ENCODE measurements at regions not wholly inside any gene's neighbourhood (a gene's known extent, or its start where the extent isn't known, plus 50 kb on each side); places are given as distances from the start of the nearest gene placed in this dataset.
A peak's percentile ranks its signal among the peaks of the same experiment; 100 is the strongest.

GRCh38 chr1:207251066-207251465 lies 70.4 kb upstream of the CD55 start:
- no TSS peak for BruUV-seq (replicated peaks)
- Mint-ChIP-seq H3K27me3 (ENCODE audit: insufficient read depth, unreplicated experiment) (no peaks in the 10 kb centered on the region), H3K27ac (ENCODE audit: unreplicated experiment) (no peak overlapping the region), H3K36me3 (ENCODE audit: insufficient read depth, unreplicated experiment) (peaks cover 4% of the 10 kb centered on the region), H3K4me1 (ENCODE audit: low read depth, unreplicated experiment) (peaks cover 11% of the 10 kb centered on the region), H3K4me3 (ENCODE audit: unreplicated experiment) (no peak overlapping the region), H3K9me3 (ENCODE audit: unreplicated experiment) (peaks cover 39% of the 10 kb centered on the region)
- CTCF ChIA-PET = no interaction called here
- TF ChIP-seq CTCF (IDR thresholded peaks at IDR 0.05; ENCODE audit: insufficient read depth in 1 of 2, low read depth in 1 of 2, low read length in 1 of 2, severe bottlenecking in 1 of 2, unreplicated experiment in 1 of 2) = no peak
- no peak for DNase-seq
- Histone ChIP-seq H3K9me3 (no peaks in the 10 kb centered on the region), H3K4me1 (no peaks in the 10 kb centered on the region), H3K36me3 (ENCODE audit: control insufficient read depth, insufficient read depth, low read length) (no peaks in the 10 kb centered on the region), H3K27me3 (replicated peaks; ENCODE audit: control insufficient read depth, insufficient read depth, low read length) (no peaks in the 10 kb centered on the region), H3K4me3 (ENCODE audit: low read depth, low read length) (no peak overlapping the region)
- POLR2A ChIA-PET = no interaction called here
- intact Hi-C loops (cut with micrococcal nuclease; ENCODE audit: unreplicated experiment) = no loop called here

- H3K4me1 ChIP-seq = no peaks in the 10 kb centered on the region
- Mint-ChIP-seq H3K36me3 (ENCODE audit: insufficient read depth, unreplicated experiment) (no peaks in the 10 kb centered on the region), H3K27me3 (ENCODE audit: insufficient read depth, unreplicated experiment) (no peaks in the 10 kb centered on the region), H3K9me3 (ENCODE audit: unreplicated experiment) (peaks cover 45% of the 10 kb centered on the region), H3K27ac (ENCODE audit: unreplicated experiment) (no peak overlapping the region), H3K4me1 (ENCODE audit: low read depth, unreplicated experiment) (no peaks in the 10 kb centered on the region), H3K4me3 (ENCODE audit: unreplicated experiment) (no peak overlapping the region)
- no peaks in the 10 kb centered on the region for H3K36me3 ChIP-seq (ENCODE audit: control insufficient read depth, insufficient read depth, low read length)
- no TSS peak for BruUV-seq (replicated peaks)
- no peaks in the 10 kb centered on the region for H3K27me3 ChIP-seq (replicated peaks; ENCODE audit: control insufficient read depth, insufficient read depth, low read length)
- ChIA-PET POLR2A (no interaction called here), CTCF (no interaction called here)
- intact Hi-C loops (cut with micrococcal nuclease; ENCODE audit: unreplicated experiment) = no loop called here
- no peak overlapping the region for H3K4me3 ChIP-seq (ENCODE audit: low read depth, low read length)
- no peak for DNase-seq
- 0 out of 2 replicates have a peak, but pooled peaks cover 3% of the 10 kb centered on the region for H3K9me3 ChIP-seq
- TF ChIP-seq CTCF (IDR thresholded peaks at IDR 0.05; ENCODE audit: insufficient read depth in 1 of 2, low read depth in 1 of 2, low read length in 1 of 2, severe bottlenecking in 1 of 2, unreplicated experiment in 1 of 2) = no peak
These were observed 64.6 kb upstream of the CD55 start for GRCh38 chr1:207256869-207257268.

GRCh38 chr1:207259391-207259790 lies 62.1 kb upstream of the CD55 start:
- ChIA-PET CTCF (no interaction called here), POLR2A (no interaction called here)
- Mint-ChIP-seq H3K4me3 (ENCODE audit: unreplicated experiment) (no peak overlapping the region), H3K27me3 (ENCODE audit: insufficient read depth, unreplicated experiment) (no peaks in the 10 kb centered on the region), H3K4me1 (ENCODE audit: low read depth, unreplicated experiment) (peaks cover 7% of the 10 kb centered on the region), H3K9me3 (ENCODE audit: unreplicated experiment) (peaks cover 29% of the 10 kb centered on the region), H3K36me3 (ENCODE audit: insufficient read depth, unreplicated experiment) (no peaks in the 10 kb centered on the region), H3K27ac (ENCODE audit: unreplicated experiment) (no peak overlapping the region)
- Histone ChIP-seq H3K9me3 (0 out of 2 replicates have a peak, but pooled peaks cover 3% of the 10 kb centered on the region), H3K36me3 (ENCODE audit: control insufficient read depth, insufficient read depth, low read length) (no peaks in the 10 kb centered on the region), H3K4me1 (peaks cover 3% of the 10 kb centered on the region; the same call in 1 of the 2 replicates), H3K27me3 (replicated peaks; ENCODE audit: control insufficient read depth, insufficient read depth, low read length) (no peaks in the 10 kb centered on the region), H3K4me3 (ENCODE audit: low read depth, low read length) (no peak overlapping the region)
- no TSS peak for BruUV-seq (replicated peaks)
- peak in 1 of 2 experiments; percentile 16 for DNase-seq
- intact Hi-C loops (cut with micrococcal nuclease; ENCODE audit: unreplicated experiment) = no loop called here
- peak in 1 of 2 experiments; percentile 12 for TF ChIP-seq CTCF (IDR thresholded peaks at IDR 0.05; ENCODE audit: insufficient read depth in 1 of 2, low read depth in 1 of 2, low read length in 1 of 2, severe bottlenecking in 1 of 2, unreplicated experiment in 1 of 2)
